Calu3 (cell line): ENCODE measurements at regions not wholly inside any gene's neighbourhood (a gene's known extent, or its start where the extent isn't known, plus 50 kb on each side); places are given as distances from the start of the nearest gene placed in this dataset.
"Not testable (repeated sequence)": the region's sequence is repeated elsewhere in the genome, so short reads cannot be mapped to it uniquely, and the experiment has no call there.

Experiments
- BruUV-seq: library from RNA; stranded (reverse); fragments of 400-500 nt; replicated peaks from 2 replicates; lab custom pipeline; 2021; lab: Mats Ljungman, UMichigan
- CTCF ChIA-PET: fragments of 300-600 bp; sonication (Branson Sonifier 250); formaldehyde crosslinking; loops from one replicate; lab custom pipeline; 2022; ENCODE audit warnings: antibody characterized with exemption; lab: Charles Lee
- DNase-seq: peaks from one replicate; pipeline ENCODE4 v3.0.0; 2022
- H3K27ac Mint-ChIP-seq: one replicate; pipeline ENCODE4 v1.8.0; 2022; ENCODE audit warnings: mixed read lengths; ENCODE audit not compliant: unreplicated experiment
- H3K27me3 Mint-ChIP-seq: one replicate; pipeline ENCODE4 v1.8.0; 2022; ENCODE audit warnings: mixed read lengths; ENCODE audit not compliant: unreplicated experiment
- H3K36me3 Mint-ChIP-seq: one replicate; pipeline ENCODE4 v1.8.0; 2022; ENCODE audit warnings: mild to moderate bottlenecking, moderate library complexity, mixed read lengths; ENCODE audit not compliant: insufficient read depth, unreplicated experiment
- H3K4me1 Mint-ChIP-seq: one replicate; pipeline ENCODE4 v1.8.0; 2022; ENCODE audit warnings: mild to moderate bottlenecking, low read depth, mixed read lengths; ENCODE audit not compliant: unreplicated experiment
- H3K4me3 Mint-ChIP-seq: one replicate; pipeline ENCODE4 v1.8.0; 2022; ENCODE audit warnings: mild to moderate bottlenecking, low read depth, moderate library complexity, mixed read lengths; ENCODE audit not compliant: unreplicated experiment
- H3K9me3 Mint-ChIP-seq: one replicate; pipeline ENCODE4 v1.8.0; 2022; ENCODE audit warnings: low read depth, mixed read lengths; ENCODE audit not compliant: unreplicated experiment
- CTCF ChIP-seq: fragments of 200-600 bp; IDR thresholded peaks from one replicate; pipeline ENCODE4 v1.8.0; 2022; ENCODE audit warnings: antibody characterized with exemption; ENCODE audit not compliant: unreplicated experiment
- intact Hi-C: fragments of 100-400 bp; cut with micrococcal nuclease; formaldehyde crosslinking; loops from one replicate; pipeline ENCODE4 v1.10.0; 2022; ENCODE audit not compliant: unreplicated experiment

DNA sequence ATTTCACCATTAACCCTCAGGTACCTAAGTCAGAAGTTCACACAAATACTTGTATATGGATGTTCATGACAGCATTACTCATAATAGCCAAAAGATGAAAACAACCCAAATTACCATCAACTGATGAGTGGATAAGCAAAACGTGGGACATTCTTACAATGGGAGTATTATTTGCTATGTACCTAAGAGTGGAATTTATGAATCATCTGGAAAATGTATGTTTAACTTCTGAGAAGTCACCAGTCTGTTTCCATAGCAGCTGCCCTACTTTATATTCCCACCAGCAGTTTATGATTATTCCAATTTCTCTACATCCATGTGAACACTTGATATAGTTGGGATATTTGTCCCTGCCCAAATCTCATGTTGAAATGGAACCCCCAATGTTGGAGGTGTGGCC lies 1478.9 kb downstream of the PCDH19 start:
- CTCF ChIA-PET, result no interaction called here
- TF ChIP-seq CTCF, result no peak
- no peak for DNase-seq
- Mint-ChIP-seq H3K4me1 (no peaks in the 10 kb centered on the region), H3K4me3 (no peak overlapping the region), H3K27ac (no peak overlapping the region), H3K36me3 (no peaks in the 10 kb centered on the region), H3K9me3 (peaks cover 7% of the 10 kb centered on the region), H3K27me3 (no peaks in the 10 kb centered on the region)
- no TSS peak for BruUV-seq
- intact Hi-C loops, result no loop called here

- Mint-ChIP-seq H3K4me3 (no peak overlapping the region), H3K4me1 (no peaks in the 10 kb centered on the region), H3K36me3 (no peaks in the 10 kb centered on the region), H3K27me3 (no peaks in the 10 kb centered on the region), H3K9me3 (peaks cover 11% of the 10 kb centered on the region), H3K27ac (no peak overlapping the region)
- no peak for TF ChIP-seq CTCF
- no peak for DNase-seq
- intact Hi-C loops, result no loop called here
- CTCF ChIA-PET, result no interaction called here
- no TSS peak for BruUV-seq
These were observed 1485.6 kb downstream of the PCDH19 start for GRCh38 chrX:98924511-98924910.

DNA sequence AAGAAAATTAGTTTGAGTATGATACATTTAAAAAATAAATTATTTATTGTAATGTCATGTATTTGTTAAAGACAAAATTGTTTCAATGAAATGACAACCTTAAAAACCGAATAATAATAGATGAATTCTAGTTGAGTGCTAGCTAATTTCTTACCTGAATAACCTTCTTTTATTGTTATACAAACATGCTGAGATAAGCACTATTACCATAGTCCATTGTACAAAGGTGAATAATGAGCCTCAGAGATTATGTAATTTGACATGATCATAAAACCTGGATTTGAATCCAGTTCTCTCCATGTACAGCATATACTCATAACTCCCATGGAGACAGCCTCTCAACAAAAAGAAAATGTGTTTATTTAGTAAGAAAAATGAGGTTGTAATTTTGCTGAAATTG lies 1512.9 kb downstream of the PCDH19 start:
- CTCF ChIA-PET, result no interaction called here
- no peaks in the 10 kb centered on the region for H3K36me3 Mint-ChIP-seq
- no TSS peak for BruUV-seq
- H3K9me3 Mint-ChIP-seq, result peaks cover 4% of the 10 kb centered on the region
- intact Hi-C loops, result no loop called here
- no peak overlapping the region for H3K4me3 Mint-ChIP-seq
- H3K27ac Mint-ChIP-seq, result no peak overlapping the region
- no peaks in the 10 kb centered on the region for H3K27me3 Mint-ChIP-seq
- TF ChIP-seq CTCF, result no peak
- H3K4me1 Mint-ChIP-seq, result no peaks in the 10 kb centered on the region
- no peak for DNase-seq

DNA sequence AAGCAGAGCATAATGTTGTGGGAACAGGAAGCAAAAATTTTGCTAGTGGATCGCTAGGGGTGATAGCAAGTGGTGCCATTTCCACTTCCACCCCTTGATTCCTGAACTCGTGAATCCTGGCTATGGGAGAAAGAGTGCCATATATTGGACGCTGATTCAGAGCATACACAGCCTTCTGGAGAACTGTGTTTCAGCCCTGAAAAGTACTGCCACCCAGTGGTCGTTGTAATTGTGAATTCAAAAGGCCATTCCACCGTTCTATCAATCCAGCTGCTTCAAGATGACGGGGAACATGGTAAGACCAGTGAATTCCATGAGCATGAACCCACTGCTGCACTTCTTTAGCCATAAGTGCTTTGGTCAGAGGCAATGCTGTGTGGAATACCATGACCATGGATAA lies 1559.4 kb downstream of the PCDH19 start:
- H3K4me1 Mint-ChIP-seq, H3K36me3 Mint-ChIP-seq, BruUV-seq, H3K27ac Mint-ChIP-seq, H3K9me3 Mint-ChIP-seq, intact Hi-C loops, CTCF ChIA-PET, H3K4me3 Mint-ChIP-seq, H3K27me3 Mint-ChIP-seq, DNase-seq: not testable (repeated sequence)
